ENCODE measurements at regions not wholly inside any gene's neighbourhood (a gene's known extent, or its start where the extent isn't known, plus 50 kb on each side); places are given as distances from the start of the nearest gene placed in this dataset.
"Not testable (repeated sequence)": the region's sequence is repeated elsewhere in the genome, so short reads cannot be mapped to it uniquely, and the experiment has no call there.

- POLR2A ChIA-PET = no interaction called here
- no peak for TF ChIP-seq CTCF (IDR thresholded peaks at IDR 0.05; ENCODE audit: control extremely low read depth, extremely low read depth, low read depth, missing control alignments)
- CTCF ChIA-PET = no interaction called here
- DNase-seq (ENCODE audit: extremely low spot score) = no peak
These were observed 189.4 kb downstream of the HTR1B start for GRCh38 chr6:77273929-77274328.

- ChIA-PET POLR2A (no interaction called here), CTCF (no interaction called here)
- DNase-seq (ENCODE audit: extremely low spot score) = no peak
- TF ChIP-seq CTCF (IDR thresholded peaks at IDR 0.05; ENCODE audit: control extremely low read depth, extremely low read depth, low read depth, missing control alignments) = no peak
These were observed 198.3 kb downstream of the HTR1B start for GRCh38 chr6:77264970-77265369.

DNA sequence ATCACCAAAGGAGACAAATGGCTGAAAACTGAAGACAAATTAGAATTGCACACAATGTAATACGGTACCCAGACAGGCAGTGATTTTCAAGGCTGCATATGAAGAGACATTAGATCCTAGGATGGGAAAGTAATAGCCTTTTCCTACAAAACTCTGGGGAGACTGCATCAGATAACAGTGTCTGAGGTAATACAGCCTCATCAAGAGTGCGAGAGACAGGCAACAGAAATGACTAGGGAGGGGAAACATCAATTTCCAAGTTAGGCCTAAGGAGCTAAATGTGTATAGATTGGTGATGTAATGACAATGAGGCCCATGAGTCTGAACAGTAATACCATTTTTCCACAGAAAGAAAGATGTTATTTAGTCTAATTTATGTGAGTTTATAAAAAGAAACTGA is 200.3 kb downstream of the HTR1B start:
- CTCF ChIA-PET = interaction anchor here (0.6 kb wide), 1 partner anchor 42 kb away, joined by 3 read pairs; no protein-coding TSS in a partner anchor
- DNase-seq (ENCODE audit: extremely low spot score) = no peak
- POLR2A ChIA-PET = no interaction called here
- no peak for TF ChIP-seq CTCF (IDR thresholded peaks at IDR 0.05; ENCODE audit: control extremely low read depth, extremely low read depth, low read depth, missing control alignments)

DNA sequence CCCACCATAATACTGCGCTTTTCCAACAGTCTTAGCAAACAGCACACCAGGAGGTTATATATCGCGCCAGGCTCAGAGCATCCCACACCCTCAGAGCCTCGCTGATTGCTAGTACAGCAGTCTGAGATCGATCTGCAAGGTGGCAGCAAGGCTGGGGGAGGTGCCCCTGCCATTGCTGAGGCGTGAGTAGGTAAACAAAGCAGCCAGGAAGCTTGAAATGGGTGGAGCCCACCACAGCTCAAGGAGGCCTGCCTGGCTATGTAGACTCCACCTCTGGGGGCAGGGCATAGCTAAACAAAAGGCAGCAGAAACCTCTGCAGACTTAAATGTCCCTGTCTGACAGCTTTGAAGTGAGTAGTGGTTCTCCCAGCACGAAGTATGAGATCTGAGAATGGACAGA is 211.5 kb downstream of the HTR1B start:
- POLR2A ChIA-PET; DNase-seq (ENCODE audit: extremely low spot score); CTCF ChIA-PET: not testable (repeated sequence)

GRCh38 chr6:77249560-77249959 is 213.7 kb downstream of the HTR1B start:
- no peak for TF ChIP-seq CTCF (IDR thresholded peaks at IDR 0.05; ENCODE audit: control extremely low read depth, extremely low read depth, low read depth, missing control alignments)
- DNase-seq (ENCODE audit: extremely low spot score) = no peak
- ChIA-PET CTCF (interaction anchor here (1.4 kb wide), 1 partner anchor 11 kb away, joined by 4 read pairs; no protein-coding TSS in a partner anchor), POLR2A (no interaction called here)

- DNase-seq (ENCODE audit: extremely low spot score) = no peak
- POLR2A ChIA-PET = no interaction called here
- CTCF ChIA-PET = no interaction called here
- TF ChIP-seq CTCF (IDR thresholded peaks at IDR 0.05; ENCODE audit: control extremely low read depth, extremely low read depth, low read depth, missing control alignments) = no peak
These were observed 218.3 kb downstream of the HTR1B start for GRCh38 chr6:77245026-77245425.

GRCh38 chr6:77231438-77232305 is 231.6 kb downstream of the HTR1B start:
- ChIA-PET POLR2A (no interaction called here), CTCF (no interaction called here)
- DNase-seq (ENCODE audit: extremely low spot score) = no peak
- TF ChIP-seq CTCF (IDR thresholded peaks at IDR 0.05; ENCODE audit: control extremely low read depth, extremely low read depth, low read depth, missing control alignments) = no peak
